ENCODE measurements at regions not wholly inside any gene's neighbourhood (a gene's known extent, or its start where the extent isn't known, plus 50 kb on each side); places are given as distances from the start of the nearest gene placed in this dataset.

DNA sequence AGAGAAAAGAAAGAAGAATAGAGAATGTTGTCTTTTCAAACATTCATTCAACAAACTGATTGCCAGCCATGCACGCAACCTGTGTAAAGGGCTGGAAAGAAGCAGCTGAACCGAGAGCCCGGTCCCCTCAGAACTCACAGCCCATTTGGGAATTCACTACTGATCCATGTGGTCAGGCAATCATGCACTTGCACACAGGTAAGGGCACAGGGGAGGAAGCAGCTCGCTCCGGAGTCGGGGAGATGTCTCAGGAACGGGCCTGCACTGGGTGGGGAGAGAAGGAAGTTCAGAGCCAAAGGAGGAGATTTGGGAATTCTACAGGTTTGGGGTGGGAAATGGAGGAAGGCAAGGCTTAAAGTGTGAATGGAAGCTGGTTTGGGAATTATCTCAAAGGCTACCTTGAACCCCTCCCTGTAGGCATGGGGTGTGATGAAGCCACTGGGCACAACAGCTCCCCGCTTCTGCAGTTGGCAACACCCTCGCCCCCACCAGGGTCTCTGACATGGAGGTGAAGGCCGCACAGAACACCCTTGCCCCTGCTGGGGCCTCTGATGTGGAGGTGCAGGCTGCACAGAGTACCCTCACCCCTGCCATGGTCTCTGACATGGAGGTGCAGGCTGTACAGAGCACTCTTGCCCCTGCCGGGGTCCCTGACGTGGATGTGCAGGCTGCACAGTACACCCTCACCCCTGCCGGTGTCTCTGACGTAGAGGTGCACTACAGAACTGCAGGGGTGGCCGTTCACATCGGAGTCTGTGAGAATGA lies 194.4 kb upstream of the RNF32 start:
- H3K27me3 ChIP-seq, result peaks cover 0 to 10% (median 0%) of the 10 kb centered on the region in 4 donors
- no peak overlapping the region for H3K4me3 ChIP-seq
- no peaks in the 10 kb centered on the region for H3K9me3 ChIP-seq
- DNase-seq, result no peak
- H3K4me1 ChIP-seq, result no peaks in the 10 kb centered on the region
- TF ChIP-seq CTCF (IDR thresholded peaks at IDR 0.05), result no peak
- TF ChIP-seq POLR2A (IDR thresholded peaks at IDR 0.05), result no peak
- 78 to 86% methylated on average over 14 to 16 of the region's 16 CpGs for WGBS, 2 donors
- no peaks in the 10 kb centered on the region for H3K36me3 ChIP-seq
- intact Hi-C loops (cut with DNase I), result no loop called here
- no peak overlapping the region for H3K27ac ChIP-seq

DNA sequence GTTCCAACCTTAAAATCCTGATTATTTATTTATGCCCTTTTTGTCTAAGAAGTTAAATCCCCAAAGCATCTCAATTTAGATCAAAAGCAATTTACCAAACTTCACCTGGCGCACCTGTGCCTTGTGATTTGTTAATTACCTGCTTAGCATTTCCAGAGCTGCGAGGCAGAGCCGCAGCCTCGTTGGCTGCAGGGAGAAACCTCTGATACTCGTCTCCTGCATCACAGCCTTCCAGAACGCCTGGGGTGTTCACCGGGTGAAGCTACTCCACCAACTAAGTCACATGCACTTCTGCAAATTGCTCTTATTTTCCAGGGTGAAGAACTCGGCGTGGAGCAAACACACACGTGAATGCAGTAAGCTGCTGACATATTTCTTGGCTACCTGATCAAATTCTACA lies 198.1 kb upstream of the RNF32 start:
- TF ChIP-seq CTCF (IDR thresholded peaks at IDR 0.05) (no peak), POLR2A (IDR thresholded peaks at IDR 0.05) (no peak)
- intact Hi-C loops (cut with DNase I), result no loop called here
- no peaks in the 10 kb centered on the region for H3K9me3 ChIP-seq
- no peaks in the 10 kb centered on the region for H3K36me3 ChIP-seq
- no peak for DNase-seq
- no peak overlapping the region for H3K4me3 ChIP-seq
- no peaks in the 10 kb centered on the region for H3K4me1 ChIP-seq
- WGBS, 2 donors, result 39 to 61% methylated on average over 9 to 10 of the region's 10 CpGs
- peaks cover 0 to 10% (median 0%) of the 10 kb centered on the region in 4 donors for H3K27me3 ChIP-seq
- no peak overlapping the region for H3K27ac ChIP-seq

DNA sequence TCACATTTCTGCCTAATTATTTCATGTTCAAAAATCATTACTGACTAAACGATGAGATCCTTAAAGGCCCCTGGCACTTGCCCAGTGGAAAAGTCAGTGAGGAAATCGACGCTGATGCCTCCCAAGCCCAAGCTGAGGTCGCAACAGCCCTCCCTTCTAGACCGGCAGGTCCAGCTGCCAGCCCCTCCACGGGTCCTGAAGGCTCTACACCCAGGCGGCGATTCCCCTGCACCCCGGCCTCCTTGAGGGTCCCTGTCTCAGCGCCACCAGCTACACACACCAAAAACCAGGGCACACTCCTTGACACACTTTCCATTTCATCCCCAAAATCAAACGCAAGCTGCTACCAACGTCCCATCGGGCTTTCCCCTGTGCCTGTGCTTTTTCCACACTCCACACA lies 200.1 kb upstream of the RNF32 start:
- Histone ChIP-seq H3K4me3 (no peak overlapping the region), H3K27me3 (peaks cover 0 to 3% (median 0%) of the 10 kb centered on the region in 4 donors), H3K36me3 (no peaks in the 10 kb centered on the region), H3K27ac (no peak overlapping the region), H3K9me3 (no peaks in the 10 kb centered on the region), H3K4me1 (no peaks in the 10 kb centered on the region)
- TF ChIP-seq CTCF (IDR thresholded peaks at IDR 0.05) (no peak), POLR2A (IDR thresholded peaks at IDR 0.05) (no peak)
- 85 to 89% methylated on average over 12 to 13 of the region's 13 CpGs for WGBS, 2 donors
- intact Hi-C loops (cut with DNase I), result no loop called here
- no peak for DNase-seq

- Histone ChIP-seq H3K27me3 (no peaks in the 10 kb centered on the region), H3K4me3 (no peak overlapping the region), H3K9me3 (no peaks in the 10 kb centered on the region), H3K27ac (no peak overlapping the region), H3K4me1 (no peaks in the 10 kb centered on the region), H3K36me3 (no peaks in the 10 kb centered on the region)
- TF ChIP-seq POLR2A (IDR thresholded peaks at IDR 0.05), result no peak
- TF ChIP-seq CTCF (IDR thresholded peaks at IDR 0.05), result no peak
- DNase-seq, result no peak
- intact Hi-C loops (cut with DNase I), result no loop called here
- WGBS, 2 donors, result 41 to 48% methylated on average over 2 of the region's 2 CpGs
Measured at GRCh38 chr7:156438011-156438410, 202.6 kb upstream of the RNF32 start.

GRCh38 chr7:156437021-156437614 lies 203.5 kb upstream of the RNF32 start:
- H3K4me3 ChIP-seq, result no peak overlapping the region
- intact Hi-C loops (cut with DNase I), result no loop called here
- 82 to 91% methylated on average over 5 to 8 of the region's 8 CpGs for WGBS, 2 donors
- DNase-seq, result no peak
- H3K27me3 ChIP-seq, result no peaks in the 10 kb centered on the region
- TF ChIP-seq POLR2A (IDR thresholded peaks at IDR 0.05) (no peak), CTCF (IDR thresholded peaks at IDR 0.05) (no peak)
- H3K4me1 ChIP-seq, result no peaks in the 10 kb centered on the region
- H3K9me3 ChIP-seq, result no peaks in the 10 kb centered on the region
- H3K27ac ChIP-seq, result no peak overlapping the region
- H3K36me3 ChIP-seq, result no peaks in the 10 kb centered on the region

Data from esophagus squamous epithelium (tissue), 5 donors.